Stomach (tissue), 4 donors: ENCODE measurements at regions not wholly inside any gene's neighbourhood (a gene's known extent, or its start where the extent isn't known, plus 50 kb on each side); places are given as distances from the start of the nearest gene placed in this dataset.

Experiments
- POLR2A ChIP-seq, 4 donors: fragments of 450-650 bp; IDR thresholded peaks; one replicate each; pipeline ENCODE4 v1.6.1; 2016; ENCODE audit warnings: antibody characterized with exemption in 4 of 4, control low read depth in 2 of 4, mild to moderate bottlenecking in 1 of 4, moderate library complexity in 1 of 4
- TF ChIP-seq, protein P1 (sequence below), 7 experiments: fragments of 450-650 bp in 4 of 7; fragments of 200-600 bp in 3 of 7; sonication (generic) in 3 of 7; IDR thresholded peaks; one replicate each; pipeline ENCODE4 v1.5.1; 2016 to 2019; ENCODE audit warnings: antibody characterized with exemption in 7 of 7, control low read depth in 2 of 7, mild to moderate bottlenecking in 1 of 7

DNA sequence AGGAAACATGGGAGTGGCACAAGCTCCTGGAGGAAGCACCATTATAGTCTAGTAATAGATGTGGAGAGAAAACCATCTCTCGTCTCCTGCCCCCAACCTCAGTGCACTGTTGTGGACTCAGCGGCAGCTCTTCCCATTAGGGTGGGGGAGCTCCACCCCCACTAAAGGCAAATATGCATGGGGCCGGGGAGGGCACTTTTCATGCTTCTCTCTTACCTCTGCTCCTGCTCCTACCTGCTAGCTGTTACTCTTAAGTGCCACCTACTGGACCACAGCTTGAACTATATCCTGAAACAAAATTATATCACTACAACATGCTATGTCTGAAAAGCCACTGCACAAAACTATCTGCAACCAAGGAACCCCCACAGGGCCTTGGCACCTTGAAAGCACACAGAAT, 112.6 kb upstream of the DACH1 start:
- TF ChIP-seq, protein P1, sequence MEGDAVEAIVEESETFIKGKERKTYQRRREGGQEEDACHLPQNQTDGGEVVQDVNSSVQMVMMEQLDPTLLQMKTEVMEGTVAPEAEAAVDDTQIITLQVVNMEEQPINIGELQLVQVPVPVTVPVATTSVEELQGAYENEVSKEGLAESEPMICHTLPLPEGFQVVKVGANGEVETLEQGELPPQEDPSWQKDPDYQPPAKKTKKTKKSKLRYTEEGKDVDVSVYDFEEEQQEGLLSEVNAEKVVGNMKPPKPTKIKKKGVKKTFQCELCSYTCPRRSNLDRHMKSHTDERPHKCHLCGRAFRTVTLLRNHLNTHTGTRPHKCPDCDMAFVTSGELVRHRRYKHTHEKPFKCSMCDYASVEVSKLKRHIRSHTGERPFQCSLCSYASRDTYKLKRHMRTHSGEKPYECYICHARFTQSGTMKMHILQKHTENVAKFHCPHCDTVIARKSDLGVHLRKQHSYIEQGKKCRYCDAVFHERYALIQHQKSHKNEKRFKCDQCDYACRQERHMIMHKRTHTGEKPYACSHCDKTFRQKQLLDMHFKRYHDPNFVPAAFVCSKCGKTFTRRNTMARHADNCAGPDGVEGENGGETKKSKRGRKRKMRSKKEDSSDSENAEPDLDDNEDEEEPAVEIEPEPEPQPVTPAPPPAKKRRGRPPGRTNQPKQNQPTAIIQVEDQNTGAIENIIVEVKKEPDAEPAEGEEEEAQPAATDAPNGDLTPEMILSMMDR (IDR thresholded peaks at IDR 0.05), result no peak
- no peak for TF ChIP-seq POLR2A (IDR thresholded peaks at IDR 0.05)
